Inflammatory macrophage treated with lipopolysaccharide for 4 hours (primary cell): ENCODE measurements at regions not wholly inside any gene's neighbourhood (a gene's known extent, or its start where the extent isn't known, plus 50 kb on each side); places are given as distances from the start of the nearest gene placed in this dataset.
"Not testable (repeated sequence)": the region's sequence is repeated elsewhere in the genome, so short reads cannot be mapped to it uniquely, and the experiment has no call there.

Experiments used
- DNase-seq: peaks from one replicate; pipeline ENCODE4 v3.0.0-alpha.2; 2020

DNA sequence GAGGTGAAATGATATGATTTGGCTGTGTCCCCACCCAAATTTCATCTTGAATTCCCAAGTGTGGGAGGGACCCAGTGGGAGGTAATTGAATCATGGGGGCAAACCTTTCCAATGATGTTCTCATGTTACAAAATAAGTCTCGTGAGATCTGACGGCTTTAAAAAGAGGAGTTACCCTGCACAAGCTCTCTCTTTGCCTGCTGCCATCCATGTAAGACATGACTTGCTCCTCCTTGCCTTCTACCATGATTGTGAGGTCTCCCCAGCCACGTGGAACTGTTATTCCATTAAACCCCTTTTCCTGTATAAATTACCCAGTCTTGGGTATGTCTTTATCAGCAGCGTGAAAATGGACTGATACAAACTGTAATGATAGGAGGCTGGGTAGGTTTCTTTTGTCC, 145.1 kb downstream of the AKR1D1 start:
- not testable (repeated sequence) for DNase-seq

GRCh38 chr7:138223402-138223879, 147.2 kb downstream of the AKR1D1 start:
- peak; percentile 21 for DNase-seq

GRCh38 chr7:138226001-138226476, 149.8 kb downstream of the AKR1D1 start:
- no peak for DNase-seq

GRCh38 chr7:138226745-138227279, 150.6 kb downstream of the AKR1D1 start:
- no peak for DNase-seq

- no peak for DNase-seq
Observed at GRCh38 chr7:138228119-138228518, 151.9 kb downstream of the AKR1D1 start.

DNA sequence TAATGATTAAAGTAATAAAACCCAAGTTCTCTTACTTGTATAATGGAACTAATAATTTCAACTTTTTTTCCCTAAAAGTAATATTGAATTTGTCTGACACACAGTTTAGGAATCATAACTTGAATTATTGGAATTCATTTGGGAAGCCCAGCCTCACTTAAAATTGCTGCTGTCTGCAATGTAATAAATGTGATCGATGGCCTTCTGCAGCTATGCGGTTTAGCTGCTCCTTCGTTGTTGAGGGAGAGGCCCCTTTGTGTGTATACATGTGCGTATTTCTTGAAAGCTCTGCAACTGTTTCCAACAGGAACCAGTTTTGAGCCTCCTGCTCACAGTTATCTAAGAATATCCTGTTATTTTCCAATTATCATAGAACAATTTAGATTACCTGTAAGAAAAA, 152.5 kb downstream of the AKR1D1 start:
- no peak for DNase-seq

- DNase-seq = no peak
Observed at GRCh38 chr7:138233189-138233588, 156.9 kb downstream of the AKR1D1 start.

DNA sequence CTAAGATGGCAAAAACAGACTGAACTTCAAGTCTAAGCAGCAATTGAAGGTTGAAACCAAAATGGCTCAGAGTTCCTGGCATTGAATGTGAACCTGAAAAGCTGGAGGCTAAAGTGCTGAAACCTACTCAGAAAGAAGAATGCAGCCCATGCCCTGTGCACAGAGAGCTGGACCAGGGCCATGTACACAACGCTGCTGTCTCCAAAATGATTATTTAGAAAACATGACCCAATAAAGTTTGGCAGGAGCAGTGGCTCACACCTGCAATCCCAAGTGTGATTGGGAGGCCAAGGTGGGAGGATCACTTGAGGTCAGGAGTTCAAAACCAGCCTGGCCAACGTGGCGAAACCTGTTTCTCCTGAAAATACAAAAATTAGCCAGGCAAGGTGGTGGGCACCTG, 158.9 kb downstream of the AKR1D1 start:
- DNase-seq = no peak

GRCh38 chr7:138237995-138238394, 161.7 kb downstream of the AKR1D1 start:
- DNase-seq = no peak

- peak; percentile 60 for DNase-seq
Observed at GRCh38 chr7:138238734-138239659, 162.7 kb downstream of the AKR1D1 start.

DNA sequence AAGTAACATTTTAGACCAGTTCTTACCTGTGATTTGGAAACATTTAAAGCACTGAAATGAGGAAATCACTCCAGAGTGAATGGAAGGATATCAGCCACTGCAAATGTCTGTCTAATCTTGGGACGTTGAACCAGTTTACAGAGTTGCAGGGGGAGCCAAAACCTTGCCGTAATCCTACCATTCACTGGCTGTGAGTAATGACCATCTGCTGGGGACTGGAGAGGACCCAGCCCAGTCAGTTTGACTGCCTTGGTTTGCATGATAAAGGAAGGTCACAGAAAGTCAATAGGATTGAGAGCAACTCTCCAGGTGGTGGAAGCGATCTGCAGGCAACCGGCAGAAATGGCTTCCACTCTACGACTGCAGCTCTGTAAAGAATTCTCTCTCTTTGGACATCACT, 167.2 kb downstream of the AKR1D1 start:
- no peak for DNase-seq

GRCh38 chr7:138243836-138244235, 167.6 kb downstream of the AKR1D1 start:
- DNase-seq = no peak

GRCh38 chr7:138244606-138245005, 168.3 kb downstream of the AKR1D1 start:
- no peak for DNase-seq

DNA sequence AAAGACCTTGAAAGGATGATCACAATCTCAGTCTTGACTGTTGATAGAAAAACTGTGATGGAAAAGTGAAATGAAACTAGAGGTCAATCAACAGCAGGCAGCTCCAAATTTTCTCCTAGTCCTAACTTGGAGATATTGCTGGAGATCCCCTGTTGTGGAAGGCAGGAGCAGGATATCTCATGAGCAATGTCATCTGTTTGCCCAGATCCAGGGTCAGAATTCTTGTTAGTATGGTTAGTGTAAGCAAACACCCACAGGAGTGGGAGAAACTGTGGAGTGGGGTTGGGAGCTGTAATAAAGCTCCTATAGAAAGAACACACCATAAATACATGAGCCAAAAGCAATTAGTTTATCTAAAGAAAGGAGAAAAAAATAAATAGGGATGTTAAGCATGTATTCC, 169.0 kb downstream of the AKR1D1 start:
- no peak for DNase-seq

- peak; percentile 65 for DNase-seq
Observed at GRCh38 chr7:138245682-138246081, 169.4 kb downstream of the AKR1D1 start.

DNA sequence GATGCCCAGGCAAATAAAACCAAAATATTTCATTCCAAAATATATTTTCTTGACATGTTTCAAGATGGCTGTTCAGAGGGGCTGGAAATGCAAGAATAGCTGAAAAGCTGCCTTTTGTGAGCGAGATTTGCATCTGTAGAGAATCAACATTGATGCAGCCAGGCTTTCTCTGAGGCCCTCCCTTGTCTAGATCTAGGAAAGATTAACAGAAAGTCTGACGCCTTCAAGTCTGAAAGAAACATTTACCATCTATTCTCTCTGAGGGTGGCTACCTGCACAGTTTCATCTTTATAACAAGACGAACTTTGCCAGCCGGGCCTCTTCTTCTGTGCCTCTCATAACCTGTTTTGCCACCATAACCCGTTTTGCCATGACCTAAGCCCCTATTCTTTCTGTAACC, 170.2 kb downstream of the AKR1D1 start:
- no peak for DNase-seq

DNA sequence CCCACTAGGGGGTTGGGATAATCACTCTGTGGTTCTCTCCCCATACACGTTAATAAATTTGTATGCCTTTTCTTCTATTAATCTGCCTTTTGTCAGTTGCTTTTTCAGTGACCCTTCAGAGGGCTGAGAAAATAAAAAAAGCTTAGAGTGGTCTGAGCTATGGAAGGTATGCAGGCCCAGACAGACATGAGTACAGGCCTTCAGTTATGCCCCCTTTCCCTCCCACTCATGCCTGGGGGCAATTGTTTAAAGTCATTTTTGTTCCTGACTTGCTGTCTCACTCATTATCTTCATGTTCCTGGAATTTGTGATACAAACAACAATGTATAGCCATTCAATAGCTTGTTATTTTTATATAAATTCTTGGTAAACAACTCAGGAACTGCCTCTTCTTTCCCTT, 170.8 kb downstream of the AKR1D1 start:
- no peak for DNase-seq

GRCh38 chr7:138247568-138248333, 171.5 kb downstream of the AKR1D1 start:
- no peak for DNase-seq

DNA sequence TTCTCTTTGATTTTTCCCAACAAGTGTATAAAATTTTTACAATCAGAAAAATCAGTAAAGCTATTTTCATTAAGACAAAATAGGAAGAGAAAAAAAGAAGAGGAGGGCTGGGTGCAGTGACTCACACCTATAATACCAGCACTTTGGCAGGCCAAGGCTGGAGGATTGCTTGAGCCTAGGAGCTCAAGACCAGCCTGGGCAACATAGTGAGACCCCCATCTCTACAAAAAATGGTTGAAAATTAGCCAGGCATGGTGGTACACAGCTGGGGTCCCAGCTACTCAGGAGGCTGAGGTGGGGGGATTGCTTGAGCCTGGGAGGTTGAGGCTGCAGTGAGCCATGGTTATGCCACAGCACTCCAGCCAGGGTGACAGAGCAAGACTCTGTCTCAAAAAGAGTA, 172.3 kb downstream of the AKR1D1 start:
- DNase-seq = no peak

DNA sequence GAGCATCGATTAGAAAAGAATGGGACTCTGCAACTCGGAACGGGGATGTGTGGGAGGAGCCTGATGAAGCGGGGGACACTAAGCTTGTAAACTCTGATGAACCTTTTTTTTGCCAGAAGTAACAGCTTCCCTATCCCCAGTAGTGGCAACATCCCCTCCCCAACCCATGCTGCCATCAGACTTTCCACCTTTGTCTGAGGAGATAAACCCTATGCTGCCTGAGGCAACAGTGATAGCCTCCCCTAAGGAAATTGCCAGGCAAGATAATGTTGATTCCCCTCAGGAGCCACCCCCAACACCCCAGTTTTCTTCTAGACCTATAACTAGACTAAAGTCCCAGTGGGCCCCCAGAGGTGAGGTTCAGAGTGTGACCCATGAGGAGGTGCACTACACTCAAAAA, 173.7 kb downstream of the AKR1D1 start:
- DNase-seq = no peak

DNA sequence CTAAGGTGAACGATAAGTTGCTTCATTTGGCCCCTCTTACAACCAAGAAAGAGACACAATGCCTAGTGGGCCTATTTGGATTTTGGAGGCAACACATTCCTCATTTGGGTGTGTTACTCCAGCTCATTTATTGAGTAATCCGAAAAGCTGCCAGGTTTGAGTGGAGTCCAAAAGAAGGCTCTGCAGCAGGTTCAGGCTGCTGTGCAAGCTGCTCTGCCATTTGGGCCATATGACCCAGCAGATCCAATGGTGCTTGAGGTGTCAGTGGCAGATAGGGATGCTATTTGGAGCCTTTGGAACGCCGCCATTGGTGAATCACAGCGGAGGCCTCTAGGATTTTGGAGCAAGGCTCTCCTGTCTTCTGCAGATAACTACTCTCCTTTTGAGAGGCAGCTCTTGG, 176.4 kb downstream of the AKR1D1 start:
- DNase-seq = not testable (repeated sequence)

DNA sequence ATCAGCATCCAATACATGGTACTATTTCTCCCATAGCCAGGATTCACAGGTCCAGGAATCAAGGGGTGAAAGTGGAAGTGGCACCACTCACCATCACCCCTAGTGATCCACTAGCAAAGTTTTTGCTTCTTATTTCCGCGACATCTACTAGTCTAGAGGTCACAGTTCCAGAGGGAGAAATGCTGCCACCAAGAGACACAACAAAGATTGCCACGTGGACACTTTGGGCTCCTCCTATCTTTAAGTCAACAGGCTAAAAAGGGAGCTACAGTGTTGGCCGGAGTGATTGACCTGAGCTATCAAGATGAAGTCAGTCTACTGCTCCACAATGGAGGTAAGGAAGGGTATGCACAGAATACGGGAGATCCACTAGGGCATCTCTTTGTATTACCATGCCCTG, 178.2 kb downstream of the AKR1D1 start:
- DNase-seq = no peak

DNA sequence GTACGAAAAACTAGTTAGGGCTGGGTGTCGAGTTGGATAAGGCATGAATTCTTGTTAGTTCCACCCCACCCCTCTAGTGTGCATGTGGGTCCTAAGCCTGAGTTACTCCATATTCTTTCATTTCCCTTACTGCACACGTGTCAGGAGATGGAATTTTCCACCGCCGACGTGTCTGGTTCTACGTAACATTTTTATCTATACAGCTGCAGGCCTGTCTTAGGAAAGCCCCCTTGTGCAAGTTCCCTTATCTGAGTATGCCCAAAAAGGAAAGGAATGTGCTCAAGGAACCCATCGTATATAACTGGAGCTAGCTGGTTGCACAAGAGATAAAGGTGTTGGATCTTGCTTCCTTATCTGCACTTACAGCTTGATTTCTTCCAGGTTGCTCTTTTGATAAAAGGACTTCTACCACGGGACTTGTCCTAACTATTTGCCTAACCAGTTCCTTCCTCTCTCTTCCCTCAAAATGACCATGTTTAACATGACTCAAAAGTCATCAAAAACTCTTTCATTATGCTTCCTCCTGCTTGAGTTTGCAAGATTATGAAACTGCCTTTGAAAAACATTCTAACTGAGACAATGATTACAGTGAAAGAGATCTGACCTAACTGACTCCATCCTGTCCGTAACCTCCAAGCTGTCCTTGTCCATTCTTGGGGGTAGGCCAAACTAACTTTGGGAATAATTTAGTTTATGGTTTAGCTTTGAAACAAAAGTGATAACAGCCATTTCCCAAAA, 181.4 kb downstream of the AKR1D1 start:
- DNase-seq = peak; percentile 96
